ENCODE measurements at regions not wholly inside any gene's neighbourhood (a gene's known extent, or its start where the extent isn't known, plus 50 kb on each side); places are given as distances from the start of the nearest gene placed in this dataset.
"Not testable (repeated sequence)": the region's sequence is repeated elsewhere in the genome, so short reads cannot be mapped to it uniquely, and the experiment has no call there.

DNA sequence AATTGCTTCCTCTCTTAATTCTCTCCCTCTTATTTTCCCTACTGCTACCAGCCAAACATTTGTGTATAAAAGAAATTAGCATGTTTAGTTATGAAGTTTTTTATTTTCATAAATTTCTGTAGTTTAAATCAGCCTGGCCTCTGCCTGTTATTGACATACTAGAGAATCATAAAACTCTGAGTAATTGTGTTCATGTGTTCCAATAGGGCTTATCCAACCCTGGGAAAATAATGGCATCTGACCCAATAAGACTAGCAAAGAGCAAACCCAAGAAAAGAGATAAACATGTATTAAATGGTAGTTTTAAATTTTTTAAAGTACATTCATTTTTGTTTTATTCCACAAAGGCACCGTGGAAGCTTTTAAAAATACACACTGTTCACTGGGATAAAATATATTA is 404.3 kb downstream of the HLX start:
- FAIRE-seq (no peak), DNase-seq (no peak)
- WGBS, 3 donors: 69 to 76% (median 76%) methylated on average over 1 of the region's 1 CpG

GRCh38 chr1:221284028-221284427 is 404.8 kb downstream of the HLX start:
- Histone ChIP-seq H3K27ac (ENCODE audit: low read depth in 1 of 3, low read length in 2 of 3) (no peak overlapping the region), H3K4me3 (ENCODE audit: low read depth in 1 of 3, low read length in 3 of 3) (no peak overlapping the region), H3K27me3 (ENCODE audit: control insufficient read depth in 3 of 3, insufficient read depth in 3 of 3, low read length in 3 of 3) (no peaks in the 10 kb centered on the region), H3K9me3 (ENCODE audit: control insufficient read depth in 2 of 2, insufficient read depth in 1 of 2, low read depth in 1 of 2, low read length in 1 of 2) (no peaks in the 10 kb centered on the region), H3K36me3 (ENCODE audit: control insufficient read depth in 3 of 3, insufficient read depth in 2 of 3, low read depth in 1 of 3, low read length in 3 of 3) (no peaks in the 10 kb centered on the region), H3K4me1 (ENCODE audit: control insufficient read depth in 3 of 3, insufficient read depth in 2 of 3, low read depth in 1 of 3, low read length in 2 of 3) (no peaks in the 10 kb centered on the region)
- DNase-seq (no peak), FAIRE-seq (no peak)
- 33 to 44% (median 44%) methylated on average over 1 of the region's 1 CpG for WGBS, 3 donors

More for the DNA sequence above, 404.3 kb downstream of the HLX start:
- Histone ChIP-seq H3K27ac (ENCODE audit: low read depth in 1 of 3, low read length in 2 of 3) (no peak overlapping the region), H3K4me3 (ENCODE audit: low read depth in 1 of 3, low read length in 3 of 3) (no peak overlapping the region), H3K9me3 (ENCODE audit: control insufficient read depth in 2 of 2, insufficient read depth in 1 of 2, low read depth in 1 of 2, low read length in 1 of 2) (no peaks in the 10 kb centered on the region), H3K4me1 (ENCODE audit: control insufficient read depth in 3 of 3, insufficient read depth in 2 of 3, low read depth in 1 of 3, low read length in 2 of 3) (no peaks in the 10 kb centered on the region), H3K36me3 (ENCODE audit: control insufficient read depth in 3 of 3, insufficient read depth in 2 of 3, low read depth in 1 of 3, low read length in 3 of 3) (no peaks in the 10 kb centered on the region), H3K27me3 (ENCODE audit: control insufficient read depth in 3 of 3, insufficient read depth in 3 of 3, low read length in 3 of 3) (no peaks in the 10 kb centered on the region)

DNA sequence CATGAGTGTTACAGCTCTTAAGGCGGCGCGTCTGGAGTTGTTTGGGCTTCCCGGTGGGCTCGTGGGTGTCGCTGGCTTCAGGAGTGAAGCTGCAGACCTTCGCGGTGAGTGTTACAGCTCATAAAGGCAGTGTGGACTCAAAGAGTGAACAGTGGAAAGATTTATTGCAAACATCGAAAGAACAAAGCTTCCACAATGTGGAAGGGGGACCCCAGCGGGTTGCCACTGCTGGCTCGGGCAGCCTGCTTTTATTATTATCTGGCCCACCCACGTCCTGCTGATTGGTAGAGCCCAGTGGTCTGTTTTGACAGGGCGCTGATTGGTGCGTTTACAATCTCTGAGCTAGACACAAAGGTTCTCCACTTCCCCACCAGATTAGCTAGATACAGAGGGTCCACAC is 405.7 kb downstream of the HLX start:
- H3K27ac ChIP-seq (ENCODE audit: low read depth in 1 of 3, low read length in 2 of 3); DNase-seq; H3K4me3 ChIP-seq (ENCODE audit: low read depth in 1 of 3, low read length in 3 of 3); H3K4me1 ChIP-seq (ENCODE audit: control insufficient read depth in 3 of 3, insufficient read depth in 2 of 3, low read depth in 1 of 3, low read length in 2 of 3); H3K36me3 ChIP-seq (ENCODE audit: control insufficient read depth in 3 of 3, insufficient read depth in 2 of 3, low read depth in 1 of 3, low read length in 3 of 3); H3K27me3 ChIP-seq (ENCODE audit: control insufficient read depth in 3 of 3, insufficient read depth in 3 of 3, low read length in 3 of 3); H3K9me3 ChIP-seq (ENCODE audit: control insufficient read depth in 2 of 2, insufficient read depth in 1 of 2, low read depth in 1 of 2, low read length in 1 of 2); FAIRE-seq: not testable (repeated sequence)
- WGBS, 3 donors: 81 to 90% (median 82%) methylated on average over 14 of the region's 14 CpGs

DNA sequence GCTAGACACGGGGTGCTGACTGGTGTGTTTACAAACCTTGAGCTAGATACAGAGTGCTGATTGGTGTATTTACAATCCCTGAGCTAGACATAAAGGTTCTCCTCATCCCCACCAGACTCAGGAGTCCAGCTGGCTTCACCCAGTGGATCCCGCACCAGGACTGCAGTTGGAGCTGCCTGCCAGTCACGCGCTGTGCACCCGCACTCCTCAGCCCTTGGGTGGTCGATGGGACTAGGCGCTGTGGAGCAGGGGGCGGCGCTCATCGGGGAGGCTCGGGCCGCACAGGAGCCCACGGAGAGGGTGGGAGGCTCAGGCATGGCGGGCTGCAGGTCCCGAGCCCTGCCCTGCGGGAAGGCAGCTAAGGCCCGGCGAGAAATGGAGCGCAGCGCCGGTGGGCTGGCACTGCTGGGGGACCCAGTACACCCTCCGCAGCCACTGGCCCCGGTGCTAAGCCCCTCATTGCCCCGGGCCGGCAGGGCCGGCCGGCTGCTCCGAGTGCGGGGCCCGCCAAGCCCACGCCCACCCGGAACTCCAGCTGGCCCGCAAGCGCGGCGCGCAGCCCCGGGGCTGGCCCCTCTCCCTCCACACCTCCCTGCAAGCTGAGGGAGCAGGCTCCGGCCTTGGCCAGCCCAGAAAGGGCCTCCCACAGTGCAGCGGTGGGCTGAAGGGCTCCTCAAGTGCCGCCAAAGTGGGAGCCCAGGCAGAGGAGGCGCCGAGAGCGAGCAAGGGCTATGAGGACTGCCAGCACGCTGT is 406.4 kb downstream of the HLX start:
- not testable (repeated sequence) for H3K27ac ChIP-seq (ENCODE audit: low read depth in 1 of 3, low read length in 2 of 3); H3K9me3 ChIP-seq (ENCODE audit: control insufficient read depth in 2 of 2, insufficient read depth in 1 of 2, low read depth in 1 of 2, low read length in 1 of 2); H3K27me3 ChIP-seq (ENCODE audit: control insufficient read depth in 3 of 3, insufficient read depth in 3 of 3, low read length in 3 of 3); H3K4me3 ChIP-seq (ENCODE audit: low read depth in 1 of 3, low read length in 3 of 3); H3K4me1 ChIP-seq (ENCODE audit: control insufficient read depth in 3 of 3, insufficient read depth in 2 of 3, low read depth in 1 of 3, low read length in 2 of 3); H3K36me3 ChIP-seq (ENCODE audit: control insufficient read depth in 3 of 3, insufficient read depth in 2 of 3, low read depth in 1 of 3, low read length in 3 of 3); FAIRE-seq; DNase-seq
- WGBS, 3 donors: 92 to 93% (median 92%) methylated on average over 30 to 45 of the region's 45 CpGs

- no peaks in the 10 kb centered on the region for H3K36me3 ChIP-seq (ENCODE audit: control insufficient read depth in 3 of 3, insufficient read depth in 2 of 3, low read depth in 1 of 3, low read length in 3 of 3)
- H3K4me1 ChIP-seq (ENCODE audit: control insufficient read depth in 3 of 3, insufficient read depth in 2 of 3, low read depth in 1 of 3, low read length in 2 of 3): no peaks in the 10 kb centered on the region
- no peaks in the 10 kb centered on the region for H3K9me3 ChIP-seq (ENCODE audit: control insufficient read depth in 2 of 2, insufficient read depth in 1 of 2, low read depth in 1 of 2, low read length in 1 of 2)
- no peak for FAIRE-seq
- DNase-seq: no peak
- H3K4me3 ChIP-seq (ENCODE audit: low read depth in 1 of 3, low read length in 3 of 3): no peak overlapping the region
- no peak overlapping the region for H3K27ac ChIP-seq (ENCODE audit: low read depth in 1 of 3, low read length in 2 of 3)
- H3K27me3 ChIP-seq (ENCODE audit: control insufficient read depth in 3 of 3, insufficient read depth in 3 of 3, low read length in 3 of 3): no peaks in the 10 kb centered on the region
- WGBS, 3 donors: 24 to 41% (median 40%) methylated on average over 1 of the region's 1 CpG
Measured at GRCh38 chr1:221286399-221286798, 407.2 kb downstream of the HLX start.

- Histone ChIP-seq H3K27me3 (ENCODE audit: control insufficient read depth in 3 of 3, insufficient read depth in 3 of 3, low read length in 3 of 3) (no peaks in the 10 kb centered on the region), H3K27ac (ENCODE audit: low read depth in 1 of 3, low read length in 2 of 3) (no peak overlapping the region), H3K4me1 (ENCODE audit: control insufficient read depth in 3 of 3, insufficient read depth in 2 of 3, low read depth in 1 of 3, low read length in 2 of 3) (no peaks in the 10 kb centered on the region), H3K36me3 (ENCODE audit: control insufficient read depth in 3 of 3, insufficient read depth in 2 of 3, low read depth in 1 of 3, low read length in 3 of 3) (no peaks in the 10 kb centered on the region), H3K4me3 (ENCODE audit: low read depth in 1 of 3, low read length in 3 of 3) (no peak overlapping the region), H3K9me3 (ENCODE audit: control insufficient read depth in 2 of 2, insufficient read depth in 1 of 2, low read depth in 1 of 2, low read length in 1 of 2) (no peaks in the 10 kb centered on the region)
- no peak for DNase-seq
- no peak for FAIRE-seq
- 33 to 72% (median 62%) methylated on average over 2 of the region's 2 CpGs for WGBS, 3 donors
Measured at GRCh38 chr1:221289103-221289502, 409.9 kb downstream of the HLX start.

GRCh38 chr1:221290669-221291068 is 411.4 kb downstream of the HLX start:
- H3K4me1 ChIP-seq (ENCODE audit: control insufficient read depth in 3 of 3, insufficient read depth in 2 of 3, low read depth in 1 of 3, low read length in 2 of 3): no peaks in the 10 kb centered on the region
- no peaks in the 10 kb centered on the region for H3K9me3 ChIP-seq (ENCODE audit: control insufficient read depth in 2 of 2, insufficient read depth in 1 of 2, low read depth in 1 of 2, low read length in 1 of 2)
- H3K36me3 ChIP-seq (ENCODE audit: control insufficient read depth in 3 of 3, insufficient read depth in 2 of 3, low read depth in 1 of 3, low read length in 3 of 3): no peaks in the 10 kb centered on the region
- no peak overlapping the region for H3K27ac ChIP-seq (ENCODE audit: low read depth in 1 of 3, low read length in 2 of 3)
- H3K27me3 ChIP-seq (ENCODE audit: control insufficient read depth in 3 of 3, insufficient read depth in 3 of 3, low read length in 3 of 3): no peaks in the 10 kb centered on the region
- WGBS, 3 donors: 66 to 71% (median 70%) methylated on average over 4 of the region's 4 CpGs
- FAIRE-seq (no peak), DNase-seq (no peak)
- no peak overlapping the region for H3K4me3 ChIP-seq (ENCODE audit: low read depth in 1 of 3, low read length in 3 of 3)

DNA sequence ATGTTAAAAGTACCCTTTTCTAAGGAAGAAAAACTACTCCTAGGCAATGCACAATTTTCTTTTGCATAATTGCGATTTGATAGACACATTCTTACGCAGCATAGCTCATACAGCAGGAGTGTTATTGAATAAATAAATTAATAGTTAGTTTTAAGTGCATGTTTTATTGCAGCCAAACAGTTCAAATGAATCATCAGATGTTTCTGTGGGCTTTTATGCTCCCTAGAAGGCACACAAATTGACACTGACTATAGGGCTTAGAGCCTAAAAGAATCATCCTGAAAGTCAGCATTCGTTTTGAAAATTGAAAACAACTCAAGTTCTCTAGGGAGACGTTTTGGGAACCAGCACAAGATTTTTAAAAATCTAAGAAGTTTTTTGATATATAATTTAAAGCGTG is 411.9 kb downstream of the HLX start:
- Histone ChIP-seq H3K27me3 (ENCODE audit: control insufficient read depth in 3 of 3, insufficient read depth in 3 of 3, low read length in 3 of 3) (no peaks in the 10 kb centered on the region), H3K4me1 (ENCODE audit: control insufficient read depth in 3 of 3, insufficient read depth in 2 of 3, low read depth in 1 of 3, low read length in 2 of 3) (no peaks in the 10 kb centered on the region), H3K4me3 (ENCODE audit: low read depth in 1 of 3, low read length in 3 of 3) (no peak overlapping the region), H3K9me3 (ENCODE audit: control insufficient read depth in 2 of 2, insufficient read depth in 1 of 2, low read depth in 1 of 2, low read length in 1 of 2) (no peaks in the 10 kb centered on the region), H3K36me3 (ENCODE audit: control insufficient read depth in 3 of 3, insufficient read depth in 2 of 3, low read depth in 1 of 3, low read length in 3 of 3) (no peaks in the 10 kb centered on the region), H3K27ac (ENCODE audit: low read depth in 1 of 3, low read length in 2 of 3) (no peak overlapping the region)
- DNase-seq: no peak
- 61 to 71% (median 70%) methylated on average over 5 of the region's 5 CpGs for WGBS, 3 donors
- FAIRE-seq: no peak

DNA sequence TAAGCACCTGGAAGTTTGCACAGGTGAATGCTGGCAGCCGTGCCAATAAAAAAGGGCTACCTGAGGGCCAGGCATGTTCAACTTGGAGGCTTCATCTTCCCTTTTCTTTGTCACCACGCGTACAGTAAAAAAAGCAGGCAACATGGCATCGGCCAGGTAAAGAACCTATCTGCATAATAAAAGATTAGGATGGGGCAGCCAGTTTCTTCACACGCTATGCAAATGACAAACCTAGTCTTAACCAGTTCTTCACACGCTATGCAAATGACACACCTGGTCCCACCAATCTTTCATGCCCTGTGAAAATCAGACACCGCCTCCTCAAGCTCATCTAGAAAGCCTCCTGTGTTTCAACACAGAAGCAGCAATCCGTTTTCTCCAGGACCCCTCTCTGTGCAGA is 413.4 kb downstream of the HLX start:
- WGBS, 3 donors: 80 to 89% (median 88%) methylated on average over 8 of the region's 8 CpGs
- FAIRE-seq (no peak), DNase-seq (no peak)

More for the DNA sequence above, 413.4 kb downstream of the HLX start:
- no peaks in the 10 kb centered on the region for H3K9me3 ChIP-seq (ENCODE audit: control insufficient read depth in 2 of 2, insufficient read depth in 1 of 2, low read depth in 1 of 2, low read length in 1 of 2)
- no peaks in the 10 kb centered on the region for H3K36me3 ChIP-seq (ENCODE audit: control insufficient read depth in 3 of 3, insufficient read depth in 2 of 3, low read depth in 1 of 3, low read length in 3 of 3)
- H3K27me3 ChIP-seq (ENCODE audit: control insufficient read depth in 3 of 3, insufficient read depth in 3 of 3, low read length in 3 of 3): no peaks in the 10 kb centered on the region
- no peak overlapping the region for H3K27ac ChIP-seq (ENCODE audit: low read depth in 1 of 3, low read length in 2 of 3)
- no peak overlapping the region for H3K4me3 ChIP-seq (ENCODE audit: low read depth in 1 of 3, low read length in 3 of 3)
- H3K4me1 ChIP-seq (ENCODE audit: control insufficient read depth in 3 of 3, insufficient read depth in 2 of 3, low read depth in 1 of 3, low read length in 2 of 3): no peaks in the 10 kb centered on the region
